ENCODE measurements at regions not wholly inside any gene's neighbourhood (a gene's known extent, or its start where the extent isn't known, plus 50 kb on each side); places are given as distances from the start of the nearest gene placed in this dataset.

- peaks cover 24% of the 10 kb centered on the region for H3K27me3 ChIP-seq (replicated peaks; ENCODE audit: insufficient read depth, low read depth, low read length, poor library complexity)
- H3K27ac ChIP-seq (ENCODE audit: low read depth, low read length, poor library complexity, severe bottlenecking) = no peak overlapping the region
- ChIA-PET CTCF (no interaction called here), POLR2A (ENCODE audit: low non-redundant PET) (no interaction called here)
- no peak for TF ChIP-seq EZH2 (IDR thresholded peaks at IDR 0.05; ENCODE audit: borderline replicate concordance, low read depth, low read length, poor library complexity, severe bottlenecking)
- H3K9me3 ChIP-seq (ENCODE audit: low read depth, low read length, poor library complexity, severe bottlenecking) = no peaks in the 10 kb centered on the region
- no peak for DNase-seq (ENCODE audit: low spot score)
- H3K4me3 ChIP-seq (ENCODE audit: low read depth, low read length, poor library complexity, severe bottlenecking) = no peak overlapping the region
- no TSS peak for BruUV-seq (replicated peaks)
- intact Hi-C loops (cut with micrococcal nuclease; ENCODE audit: unreplicated experiment) = no loop called here
- no peaks in the 10 kb centered on the region for H3K36me3 ChIP-seq (ENCODE audit: insufficient read depth, low read length, poor library complexity, severe bottlenecking)
- no peaks in the 10 kb centered on the region for H3K4me1 ChIP-seq (ENCODE audit: insufficient read depth, low read length, poor library complexity, severe bottlenecking)
Observed at GRCh38 chr7:155964543-155964942, 152.3 kb upstream of the SHH start.

GRCh38 chr7:155963771-155964195, 151.5 kb upstream of the SHH start:
- POLR2A ChIA-PET (ENCODE audit: low non-redundant PET) = no interaction called here

GRCh38 chr7:155963356-155963755, 151.1 kb upstream of the SHH start:
- no peak overlapping the region for H3K4me3 ChIP-seq (ENCODE audit: low read depth, low read length, poor library complexity, severe bottlenecking)
- no peak overlapping the region for H3K27ac ChIP-seq (ENCODE audit: low read depth, low read length, poor library complexity, severe bottlenecking)
- H3K36me3 ChIP-seq (ENCODE audit: insufficient read depth, low read length, poor library complexity, severe bottlenecking) = no peaks in the 10 kb centered on the region
- intact Hi-C loops (cut with micrococcal nuclease; ENCODE audit: unreplicated experiment) = no loop called here
- POLR2A ChIA-PET (ENCODE audit: low non-redundant PET) = no interaction called here
- TF ChIP-seq CTCF (conservative IDR thresholded peaks at IDR 0.05; ENCODE audit: low read depth, low read length) (no peak), EZH2 (IDR thresholded peaks at IDR 0.05; ENCODE audit: borderline replicate concordance, low read depth, low read length, poor library complexity, severe bottlenecking) (no peak)
- CTCF ChIA-PET = no interaction called here
- DNase-seq (ENCODE audit: low spot score) = no peak
- no peaks in the 10 kb centered on the region for H3K4me1 ChIP-seq (ENCODE audit: insufficient read depth, low read length, poor library complexity, severe bottlenecking)
- no TSS peak for BruUV-seq (replicated peaks)
- H3K9me3 ChIP-seq (ENCODE audit: low read depth, low read length, poor library complexity, severe bottlenecking) = no peaks in the 10 kb centered on the region
- H3K27me3 ChIP-seq (replicated peaks; ENCODE audit: insufficient read depth, low read depth, low read length, poor library complexity) = peaks cover 24% of the 10 kb centered on the region

More at GRCh38 chr7:155963771-155964195, 151.5 kb upstream of the SHH start:
- Histone ChIP-seq H3K27me3 (replicated peaks; ENCODE audit: insufficient read depth, low read depth, low read length, poor library complexity) (peaks cover 24% of the 10 kb centered on the region), H3K4me3 (ENCODE audit: low read depth, low read length, poor library complexity, severe bottlenecking) (no peak overlapping the region), H3K36me3 (ENCODE audit: insufficient read depth, low read length, poor library complexity, severe bottlenecking) (no peaks in the 10 kb centered on the region), H3K27ac (ENCODE audit: low read depth, low read length, poor library complexity, severe bottlenecking) (no peak overlapping the region), H3K4me1 (ENCODE audit: insufficient read depth, low read length, poor library complexity, severe bottlenecking) (no peaks in the 10 kb centered on the region), H3K9me3 (ENCODE audit: low read depth, low read length, poor library complexity, severe bottlenecking) (no peaks in the 10 kb centered on the region)
- TF ChIP-seq EZH2 (IDR thresholded peaks at IDR 0.05; ENCODE audit: borderline replicate concordance, low read depth, low read length, poor library complexity, severe bottlenecking) (no peak), CTCF (conservative IDR thresholded peaks at IDR 0.05; ENCODE audit: low read depth, low read length) (no peak)
- CTCF ChIA-PET = no interaction called here
- intact Hi-C loops (cut with micrococcal nuclease; ENCODE audit: unreplicated experiment) = no loop called here
- DNase-seq (ENCODE audit: low spot score) = no peak
- BruUV-seq (replicated peaks) = no TSS peak

GRCh38 chr7:155962968-155963300, 150.7 kb upstream of the SHH start:
- POLR2A ChIA-PET (ENCODE audit: low non-redundant PET) = no interaction called here
- no peak for DNase-seq (ENCODE audit: low spot score)
- Histone ChIP-seq H3K4me1 (ENCODE audit: insufficient read depth, low read length, poor library complexity, severe bottlenecking) (no peaks in the 10 kb centered on the region), H3K4me3 (ENCODE audit: low read depth, low read length, poor library complexity, severe bottlenecking) (no peak overlapping the region), H3K36me3 (ENCODE audit: insufficient read depth, low read length, poor library complexity, severe bottlenecking) (no peaks in the 10 kb centered on the region), H3K27ac (ENCODE audit: low read depth, low read length, poor library complexity, severe bottlenecking) (no peak overlapping the region), H3K9me3 (ENCODE audit: low read depth, low read length, poor library complexity, severe bottlenecking) (no peaks in the 10 kb centered on the region), H3K27me3 (replicated peaks; ENCODE audit: insufficient read depth, low read depth, low read length, poor library complexity) (peaks cover 24% of the 10 kb centered on the region)
- no TSS peak for BruUV-seq (replicated peaks)
- TF ChIP-seq EZH2 (IDR thresholded peaks at IDR 0.05; ENCODE audit: borderline replicate concordance, low read depth, low read length, poor library complexity, severe bottlenecking) = no peak
- TF ChIP-seq CTCF (conservative IDR thresholded peaks at IDR 0.05; ENCODE audit: low read depth, low read length) = no peak
- intact Hi-C loops (cut with micrococcal nuclease; ENCODE audit: unreplicated experiment) = no loop called here
- CTCF ChIA-PET = interaction anchor here (0.6 kb wide), 1 partner anchor 417 kb away, joined by 4 read pairs; no protein-coding TSS in a partner anchor
